Activated CD8-positive, alpha-beta T cell treated with anti-CD3 and anti-CD28 coated beads, Interleukin-2, amount 10 ng/mL, durations not matched to agents 7 days and 5 days (primary cell): ENCODE measurements at regions not wholly inside any gene's neighbourhood (a gene's known extent, or its start where the extent isn't known, plus 50 kb on each side); places are given as distances from the start of the nearest gene placed in this dataset.
A peak's percentile ranks its signal among the peaks of the same experiment; 100 is the strongest.
"Not testable (repeated sequence)": the region's sequence is repeated elsewhere in the genome, so short reads cannot be mapped to it uniquely, and the experiment has no call there.

Source experiments
- ATAC-seq: fragments of 150-1000 bp; cut with Tn5 transposase; one replicate; pipeline ENCODE4 v1.10.0; 2021; ENCODE audit warnings: moderate library complexity
- CTCF ChIA-PET: fragments of 350-600 bp; sonication (Branson Sonifier 250); formaldehyde crosslinking; loops from one replicate; lab custom pipeline; 2021; ENCODE audit warnings: antibody characterized with exemption; lab: Charles Lee
- POLR2A ChIA-PET: fragments of 350-600 bp; sonication (Branson Sonifier 250); formaldehyde crosslinking; loops from one replicate; lab custom pipeline; 2021; ENCODE audit warnings: antibody characterized with exemption; lab: Charles Lee
- DNase-seq: peaks from one replicate; pipeline ENCODE4 v3.0.0-alpha.2; 2020
- H3K27ac Mint-ChIP-seq: one replicate; pipeline ENCODE4 v1.8.0; 2021; ENCODE audit warnings: mild to moderate bottlenecking, mixed read lengths
- H3K27me3 Mint-ChIP-seq: one replicate; pipeline ENCODE4 v1.8.0; 2021; ENCODE audit warnings: low read depth, mixed read lengths
- H3K36me3 Mint-ChIP-seq: one replicate; pipeline ENCODE4 v1.8.0; 2021; ENCODE audit warnings: low read depth, mixed read lengths
- H3K4me1 Mint-ChIP-seq: one replicate; pipeline ENCODE4 v1.8.0; 2021; ENCODE audit warnings: low read depth, mixed read lengths
- H3K4me3 Mint-ChIP-seq: one replicate; pipeline ENCODE4 v1.8.0; 2021; ENCODE audit warnings: mild to moderate bottlenecking, mixed read lengths
- H3K9me3 Mint-ChIP-seq: one replicate; pipeline ENCODE4 v1.8.0; 2022; ENCODE audit warnings: mixed read lengths; ENCODE audit not compliant: insufficient read depth

DNA sequence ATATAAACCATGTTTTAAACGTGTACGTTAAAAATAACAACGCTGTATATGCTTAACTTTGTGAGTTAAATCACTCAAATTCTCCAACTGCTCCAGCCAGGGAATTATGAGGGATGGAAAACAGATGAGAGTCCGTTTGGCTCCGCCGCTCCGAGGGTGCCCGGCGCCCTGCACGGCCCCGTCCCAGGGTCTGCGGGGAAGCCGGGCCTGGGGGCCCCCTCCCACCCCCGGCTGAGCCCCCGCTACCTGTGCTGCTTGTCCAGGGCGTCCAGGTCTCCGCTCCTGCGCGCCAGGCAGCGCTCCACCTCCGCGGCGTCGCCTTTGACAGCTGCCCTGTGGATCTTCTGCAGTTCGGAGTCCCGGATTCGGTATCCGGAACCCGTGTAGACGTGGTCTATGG lies 415.5 kb downstream of the FOXD4L4 start:
- H3K4me3 Mint-ChIP-seq, H3K27ac Mint-ChIP-seq, CTCF ChIA-PET, POLR2A ChIA-PET, DNase-seq, H3K27me3 Mint-ChIP-seq, H3K4me1 Mint-ChIP-seq, ATAC-seq, H3K9me3 Mint-ChIP-seq, H3K36me3 Mint-ChIP-seq: not testable (repeated sequence)

DNA sequence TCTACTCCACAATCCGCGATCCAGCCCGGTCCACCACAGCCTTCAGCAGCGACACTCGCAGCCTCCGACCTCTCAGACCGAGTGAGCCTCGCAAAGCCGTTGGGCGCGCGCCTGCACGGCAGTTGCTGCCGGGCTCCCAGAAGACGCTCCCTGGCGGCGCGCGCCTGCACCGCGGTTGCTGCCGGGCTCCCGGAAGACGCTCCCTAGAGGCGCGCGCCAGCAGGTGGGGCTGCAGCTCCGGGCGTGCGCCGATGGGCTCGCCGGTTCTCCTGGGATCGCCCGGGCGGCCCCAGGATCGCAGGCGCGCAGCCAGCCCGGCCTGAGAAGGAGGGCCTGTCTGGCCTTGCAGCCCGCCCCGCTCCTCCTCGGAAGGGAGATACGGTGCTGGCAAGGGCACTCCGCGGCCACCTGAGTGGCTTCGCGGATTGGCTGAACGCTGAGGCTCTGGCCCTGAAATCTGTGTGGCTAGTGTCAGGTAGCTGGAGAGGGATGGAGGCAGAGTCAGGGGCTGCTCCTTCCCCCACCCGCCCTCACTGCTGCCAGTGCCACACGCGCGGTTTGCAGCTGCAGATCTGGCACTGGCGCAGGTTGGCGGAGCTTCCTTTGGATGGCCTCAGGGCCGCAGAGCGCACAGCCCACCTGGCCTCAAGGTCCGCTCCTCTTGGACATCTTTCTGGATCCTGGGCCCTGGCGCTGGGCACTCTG lies 416.2 kb downstream of the FOXD4L4 start:
- POLR2A ChIA-PET, H3K27me3 Mint-ChIP-seq, H3K4me3 Mint-ChIP-seq, H3K4me1 Mint-ChIP-seq, H3K27ac Mint-ChIP-seq, H3K36me3 Mint-ChIP-seq, H3K9me3 Mint-ChIP-seq, CTCF ChIA-PET: not testable (repeated sequence)
- ATAC-seq (peak; percentile 100), DNase-seq (peak; percentile 62)

DNA sequence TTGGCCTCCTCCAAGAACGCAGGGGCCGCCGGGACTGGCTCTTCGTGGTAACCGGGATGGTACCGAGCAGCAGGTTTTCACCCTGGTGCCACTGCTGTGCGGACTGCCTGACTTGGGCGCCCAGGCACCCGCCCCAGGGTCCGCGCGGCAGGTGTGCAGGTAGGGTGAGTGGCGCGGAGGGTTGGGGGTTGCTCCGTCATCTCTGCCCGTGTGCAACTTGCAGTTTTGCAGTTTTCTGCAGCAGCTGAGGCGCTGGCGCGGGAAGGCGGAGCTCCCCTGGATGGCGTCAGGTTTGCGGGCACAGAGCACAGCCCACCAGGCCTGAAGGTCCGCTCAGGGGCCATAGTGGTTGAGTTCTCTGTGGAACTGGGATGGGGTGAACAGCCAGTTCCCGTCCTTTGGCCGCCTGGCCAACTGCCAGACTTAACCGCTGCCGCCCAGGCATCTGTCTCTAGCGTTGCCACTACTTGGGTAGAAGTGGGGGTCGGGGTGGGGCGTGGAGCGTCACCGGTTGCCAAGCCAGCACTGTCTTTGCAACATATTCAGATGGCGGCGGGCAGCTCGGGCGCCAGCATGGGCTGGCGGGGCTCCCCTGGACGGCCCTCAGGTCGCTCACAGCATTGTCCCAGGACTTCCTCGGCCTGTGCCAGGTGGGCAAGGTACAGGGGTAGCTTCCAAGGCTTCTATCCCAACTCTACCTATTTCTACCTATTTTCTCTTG lies 417.2 kb downstream of the FOXD4L4 start:
- DNase-seq, CTCF ChIA-PET, H3K4me1 Mint-ChIP-seq, H3K36me3 Mint-ChIP-seq, H3K9me3 Mint-ChIP-seq, POLR2A ChIA-PET, H3K4me3 Mint-ChIP-seq, H3K27ac Mint-ChIP-seq, ATAC-seq, H3K27me3 Mint-ChIP-seq: not testable (repeated sequence)

DNA sequence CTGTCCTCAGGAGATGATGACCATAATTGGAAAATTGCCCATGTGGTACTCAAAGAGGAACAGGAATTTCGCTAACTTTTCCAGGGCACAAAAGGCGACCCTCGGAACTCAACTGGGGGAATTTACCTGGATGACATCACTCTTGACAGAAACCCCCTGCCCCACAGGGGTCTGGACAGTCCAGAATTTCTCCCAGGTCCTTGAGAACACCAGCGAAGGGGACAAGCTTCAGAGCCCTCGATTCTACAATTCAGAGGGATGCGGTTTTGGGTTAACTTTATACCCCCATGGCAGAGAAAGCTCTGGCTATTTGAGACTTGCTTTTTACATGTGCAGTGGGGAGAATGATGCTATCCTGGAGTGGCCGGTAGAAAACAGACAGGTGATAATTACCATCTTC lies 445.4 kb downstream of the FOXD4L4 start:
- H3K4me1 Mint-ChIP-seq, H3K27me3 Mint-ChIP-seq, H3K4me3 Mint-ChIP-seq, CTCF ChIA-PET, H3K36me3 Mint-ChIP-seq, ATAC-seq, H3K9me3 Mint-ChIP-seq, POLR2A ChIA-PET, DNase-seq, H3K27ac Mint-ChIP-seq: not testable (repeated sequence)

DNA sequence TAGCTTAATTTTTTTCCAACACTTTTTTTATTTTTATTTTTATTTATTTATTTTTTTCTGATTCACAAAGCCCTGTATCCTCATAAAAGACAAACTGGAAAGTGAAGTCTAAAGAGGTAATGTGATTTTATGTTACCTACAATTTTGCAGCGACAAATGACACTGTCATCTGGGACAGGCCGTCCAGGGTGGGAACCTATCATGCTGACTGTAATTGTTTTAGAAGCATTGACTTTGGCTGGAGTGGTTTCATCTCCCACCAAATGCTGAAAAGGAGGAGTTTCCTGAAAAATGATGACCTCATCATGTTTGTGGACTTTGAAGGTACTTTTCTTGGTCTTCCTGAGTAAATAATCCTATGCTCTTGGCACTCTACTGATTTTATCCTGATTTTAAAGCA lies 446.7 kb downstream of the FOXD4L4 start:
- H3K4me3 Mint-ChIP-seq, H3K36me3 Mint-ChIP-seq, DNase-seq, POLR2A ChIA-PET, H3K27ac Mint-ChIP-seq, H3K9me3 Mint-ChIP-seq, CTCF ChIA-PET, H3K4me1 Mint-ChIP-seq, H3K27me3 Mint-ChIP-seq, ATAC-seq: not testable (repeated sequence)

DNA sequence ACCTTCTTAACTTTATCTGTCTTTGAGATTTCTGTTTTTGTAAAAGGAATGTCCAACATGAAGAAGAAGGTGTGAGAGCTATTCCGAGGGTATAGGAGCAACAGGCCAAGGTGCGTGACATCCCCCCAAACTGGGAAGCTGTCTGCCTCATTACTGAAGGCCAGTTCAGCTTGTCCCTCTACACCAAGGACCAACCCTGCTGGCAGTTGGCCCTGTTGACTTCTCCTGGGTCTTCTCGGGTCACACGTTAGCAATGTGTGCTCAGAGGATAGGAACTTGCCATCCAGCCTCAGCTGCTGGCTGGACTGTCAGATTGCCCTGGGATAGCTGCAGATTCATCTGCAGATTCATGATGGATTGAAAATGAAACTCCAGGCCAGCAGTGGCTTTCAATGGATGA lies 460.3 kb downstream of the FOXD4L4 start:
- H3K4me3 Mint-ChIP-seq, POLR2A ChIA-PET, CTCF ChIA-PET, H3K27ac Mint-ChIP-seq, H3K36me3 Mint-ChIP-seq, H3K27me3 Mint-ChIP-seq, DNase-seq, ATAC-seq, H3K4me1 Mint-ChIP-seq, H3K9me3 Mint-ChIP-seq: not testable (repeated sequence)

DNA sequence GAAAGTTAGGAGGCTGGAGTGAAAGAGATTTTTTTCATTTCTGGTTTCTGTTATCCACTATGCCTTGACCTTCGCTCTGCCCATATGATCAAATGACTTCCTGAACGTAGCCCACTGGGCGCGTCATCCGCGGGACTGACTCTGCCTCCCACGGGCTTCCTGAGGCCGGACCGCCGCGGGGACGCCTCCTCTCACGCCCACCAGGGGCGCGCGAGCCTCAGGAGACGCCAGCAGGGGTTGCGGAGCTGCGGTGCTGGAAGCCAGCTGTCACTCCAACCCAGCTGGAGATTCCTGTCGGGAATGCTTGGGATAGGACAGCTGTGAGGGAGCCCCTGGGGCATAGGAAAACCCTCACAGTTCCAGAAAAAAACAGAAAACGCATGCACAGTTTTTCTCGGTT lies 461.5 kb downstream of the FOXD4L4 start:
- H3K4me1 Mint-ChIP-seq, DNase-seq, H3K4me3 Mint-ChIP-seq, ATAC-seq, H3K9me3 Mint-ChIP-seq, H3K27me3 Mint-ChIP-seq, H3K36me3 Mint-ChIP-seq, H3K27ac Mint-ChIP-seq, POLR2A ChIA-PET, CTCF ChIA-PET: not testable (repeated sequence)

DNA sequence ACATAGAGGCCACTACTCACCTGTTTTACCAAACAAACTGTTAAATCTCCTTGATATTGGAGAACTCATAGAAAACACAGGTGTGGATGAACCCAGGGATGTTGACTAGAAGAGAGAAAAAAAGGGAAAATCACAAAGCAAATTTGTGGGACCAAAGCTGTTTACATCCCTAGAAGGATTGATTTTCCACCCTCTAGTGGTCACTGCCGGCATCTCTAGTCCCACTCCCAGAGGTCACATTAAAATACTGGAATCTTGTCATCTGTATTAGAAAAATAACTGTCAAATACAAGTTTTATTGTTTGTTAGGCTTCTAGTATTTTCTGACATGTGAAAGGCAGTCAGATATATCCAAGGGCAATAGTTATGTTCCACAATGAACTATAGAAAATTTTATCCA lies 469.7 kb downstream of the FOXD4L4 start:
- DNase-seq, H3K36me3 Mint-ChIP-seq: not testable (repeated sequence)

DNA sequence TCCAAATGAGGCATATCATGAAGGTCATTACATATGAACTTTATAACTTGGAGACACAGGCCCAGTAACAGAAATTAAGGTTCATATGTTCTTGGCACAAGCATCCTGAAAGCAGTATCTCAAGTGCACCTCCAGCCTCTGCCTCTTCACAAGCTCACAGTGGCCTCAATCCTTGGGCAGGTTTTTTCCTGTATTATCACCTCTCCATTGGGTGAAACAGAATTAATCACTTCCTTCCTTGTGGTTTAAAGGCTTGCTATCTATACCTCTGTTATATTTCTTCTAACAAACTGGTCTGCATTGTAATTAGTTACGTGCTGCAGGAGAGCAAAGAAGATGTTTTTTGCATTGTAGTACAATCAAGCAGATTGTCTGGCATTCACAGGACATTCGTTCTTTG lies 471.0 kb downstream of the FOXD4L4 start:
- H3K9me3 Mint-ChIP-seq, H3K4me3 Mint-ChIP-seq, H3K36me3 Mint-ChIP-seq, H3K27me3 Mint-ChIP-seq, ATAC-seq, CTCF ChIA-PET, POLR2A ChIA-PET, H3K4me1 Mint-ChIP-seq, DNase-seq, H3K27ac Mint-ChIP-seq: not testable (repeated sequence)

More for the DNA sequence above, 469.7 kb downstream of the FOXD4L4 start:
- CTCF ChIA-PET, H3K27ac Mint-ChIP-seq, ATAC-seq, H3K4me3 Mint-ChIP-seq, POLR2A ChIA-PET, H3K4me1 Mint-ChIP-seq, H3K27me3 Mint-ChIP-seq, H3K9me3 Mint-ChIP-seq: not testable (repeated sequence)

DNA sequence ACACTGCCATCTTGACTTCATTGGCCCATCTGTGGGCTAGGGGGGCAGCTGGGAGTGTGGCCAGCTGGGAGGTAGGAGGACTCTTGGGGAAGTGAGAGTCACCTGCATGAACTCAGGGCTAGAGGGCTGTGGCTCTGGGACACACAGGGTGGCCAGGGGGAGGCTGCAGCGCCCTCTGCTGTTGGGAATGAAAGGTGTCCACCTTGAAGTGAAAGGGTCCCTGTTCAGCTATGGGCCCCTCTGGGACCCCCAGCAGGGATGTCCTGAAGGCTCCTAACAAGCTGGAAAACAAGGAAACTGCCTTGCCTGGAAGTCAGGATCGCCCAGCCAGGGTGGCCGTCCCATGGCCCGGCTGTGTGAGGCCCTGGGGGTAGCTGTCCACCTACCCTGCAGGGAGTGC lies 507.8 kb downstream of the FOXD4L4 start:
- H3K4me1 Mint-ChIP-seq, H3K27ac Mint-ChIP-seq, H3K9me3 Mint-ChIP-seq, H3K4me3 Mint-ChIP-seq, ATAC-seq, H3K27me3 Mint-ChIP-seq, DNase-seq, CTCF ChIA-PET, POLR2A ChIA-PET, H3K36me3 Mint-ChIP-seq: not testable (repeated sequence)

DNA sequence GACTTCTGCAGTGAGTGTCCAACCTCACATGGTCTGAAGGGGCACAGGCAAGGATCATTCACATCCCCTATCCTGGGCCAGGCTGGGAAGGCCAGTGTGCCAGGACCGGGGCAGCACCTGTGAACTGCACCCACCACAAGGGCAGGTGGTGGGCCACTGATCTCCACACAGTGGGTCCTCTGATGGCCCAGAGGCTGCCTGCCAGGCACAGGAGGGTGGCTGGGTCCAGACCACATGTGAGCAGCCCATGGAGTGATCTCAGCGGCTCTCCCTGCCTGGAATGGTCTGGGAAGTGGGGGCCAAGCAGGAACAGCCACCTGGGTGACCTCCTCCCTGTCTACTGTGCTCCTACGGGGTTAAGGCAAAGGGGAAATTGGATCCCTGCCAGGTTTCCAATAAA lies 508.5 kb downstream of the FOXD4L4 start:
- H3K27ac Mint-ChIP-seq, H3K9me3 Mint-ChIP-seq, H3K4me3 Mint-ChIP-seq, DNase-seq, CTCF ChIA-PET, H3K27me3 Mint-ChIP-seq, ATAC-seq, POLR2A ChIA-PET, H3K36me3 Mint-ChIP-seq, H3K4me1 Mint-ChIP-seq: not testable (repeated sequence)

DNA sequence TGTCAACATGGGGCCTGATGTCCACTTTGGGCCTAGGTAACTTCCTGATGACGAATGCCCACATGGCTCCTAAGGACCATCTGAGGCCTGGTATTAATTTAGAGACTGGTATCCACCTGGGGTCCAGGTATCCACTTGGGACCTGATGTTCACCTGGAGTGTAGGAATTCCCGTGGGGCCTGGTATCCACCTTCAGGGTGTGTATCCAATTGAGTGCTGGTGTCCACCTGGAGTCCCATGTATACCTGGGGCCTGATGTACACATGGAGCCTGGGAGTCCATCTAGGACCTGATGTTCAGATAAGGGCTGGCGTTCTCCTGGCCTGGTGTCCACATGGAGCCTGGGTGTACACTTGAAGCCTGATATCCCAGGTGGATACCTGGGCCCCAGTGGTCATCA lies 520.6 kb downstream of the FOXD4L4 start:
- H3K27ac Mint-ChIP-seq, POLR2A ChIA-PET, H3K36me3 Mint-ChIP-seq, ATAC-seq, H3K4me1 Mint-ChIP-seq, H3K27me3 Mint-ChIP-seq, DNase-seq, H3K4me3 Mint-ChIP-seq, H3K9me3 Mint-ChIP-seq, CTCF ChIA-PET: not testable (repeated sequence)
